HuH-7 (cell line): ENCODE measurements at regions not wholly inside any gene's neighbourhood (a gene's known extent, or its start where the extent isn't known, plus 50 kb on each side); places are given as distances from the start of the nearest gene placed in this dataset.
"Not testable (repeated sequence)": the region's sequence is repeated elsewhere in the genome, so short reads cannot be mapped to it uniquely, and the experiment has no call there.

Source experiments
- DNase-seq: peaks from one replicate; pipeline ENCODE4 v3.0.0; 2011; ENCODE audit warnings: low spot score

DNA sequence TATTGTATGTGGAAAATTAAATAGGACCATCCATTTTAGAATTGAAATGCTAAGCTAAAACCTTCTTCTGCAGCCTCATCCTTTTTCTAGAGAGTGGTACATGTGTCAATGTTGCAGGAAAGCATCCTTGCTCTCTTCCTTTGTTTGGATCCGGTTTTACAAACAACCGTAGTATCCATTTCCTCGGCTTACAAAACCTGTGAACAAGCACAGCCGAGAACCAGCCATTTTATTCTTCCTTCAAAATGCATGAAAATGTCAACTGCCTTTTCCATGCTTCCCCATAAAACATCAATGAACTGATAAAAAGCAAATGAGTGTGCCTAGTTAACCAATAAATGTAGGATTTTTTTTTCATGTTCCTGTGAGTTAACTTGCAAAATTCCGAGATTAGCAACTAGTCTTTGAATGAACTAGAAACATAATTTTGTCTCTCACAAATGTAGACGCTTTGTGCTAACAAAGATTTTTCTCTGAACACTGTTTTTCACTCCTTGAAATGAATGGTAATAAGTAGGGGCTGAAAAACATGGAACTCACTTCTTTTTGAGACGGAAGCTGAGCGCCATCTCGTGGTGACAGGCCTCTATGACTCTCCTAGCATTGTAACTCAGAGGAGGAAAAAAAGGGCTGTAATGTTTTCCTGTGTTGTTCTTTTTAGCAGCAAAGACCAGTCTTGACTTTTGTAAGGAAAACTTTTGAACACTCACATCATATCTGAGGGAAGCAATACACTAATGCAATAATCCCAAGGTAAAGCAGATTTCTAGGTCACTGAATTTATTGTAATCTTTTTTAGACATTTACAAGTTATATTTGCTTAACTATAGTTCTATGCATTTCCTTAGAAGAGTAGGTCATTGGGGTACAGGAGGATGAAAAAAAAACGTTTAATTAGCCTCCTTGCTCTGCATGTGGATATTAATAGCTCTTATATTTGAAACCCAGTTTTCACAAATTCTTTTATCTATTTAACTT lies 157.4 kb upstream of the FOXG1 start:
- DNase-seq, result peak; percentile 4

DNA sequence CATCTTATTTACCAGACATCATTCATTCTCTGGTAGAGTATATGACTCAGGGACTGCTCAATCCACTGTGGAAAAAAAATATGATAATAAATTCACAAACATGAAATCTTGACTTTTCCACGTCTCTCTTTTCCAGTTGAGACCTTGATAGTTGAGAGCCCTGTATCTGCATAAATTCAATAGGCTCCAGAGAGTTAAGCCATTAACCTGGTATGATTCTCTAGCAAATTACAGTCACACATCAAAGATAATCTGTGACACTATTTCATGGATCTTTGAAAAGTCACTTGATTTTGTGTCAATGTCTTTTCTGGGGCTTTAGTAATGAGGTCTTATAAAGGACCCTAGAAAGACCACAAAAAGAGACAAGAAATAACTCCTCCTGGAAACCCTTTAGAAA lies 154.2 kb upstream of the FOXG1 start:
- DNase-seq, result no peak

DNA sequence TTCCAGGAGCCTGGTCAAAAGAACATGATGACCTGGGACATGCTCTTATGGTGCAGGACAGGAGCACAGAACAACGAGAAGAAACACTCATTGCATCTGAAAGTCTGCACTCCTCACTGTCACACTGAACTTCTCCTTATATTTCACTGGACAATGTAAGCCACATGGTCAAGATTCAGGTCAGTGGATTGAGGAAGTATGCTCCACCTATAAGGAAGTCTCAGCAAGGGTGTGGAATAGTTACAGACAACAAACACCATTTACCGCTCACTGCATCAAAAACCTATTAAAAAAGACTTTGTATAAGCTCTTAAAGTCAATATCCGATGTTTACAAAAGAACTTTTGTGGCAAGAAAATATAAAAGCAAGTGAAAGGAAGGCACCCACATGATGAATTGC lies 153.1 kb upstream of the FOXG1 start:
- no peak for DNase-seq

DNA sequence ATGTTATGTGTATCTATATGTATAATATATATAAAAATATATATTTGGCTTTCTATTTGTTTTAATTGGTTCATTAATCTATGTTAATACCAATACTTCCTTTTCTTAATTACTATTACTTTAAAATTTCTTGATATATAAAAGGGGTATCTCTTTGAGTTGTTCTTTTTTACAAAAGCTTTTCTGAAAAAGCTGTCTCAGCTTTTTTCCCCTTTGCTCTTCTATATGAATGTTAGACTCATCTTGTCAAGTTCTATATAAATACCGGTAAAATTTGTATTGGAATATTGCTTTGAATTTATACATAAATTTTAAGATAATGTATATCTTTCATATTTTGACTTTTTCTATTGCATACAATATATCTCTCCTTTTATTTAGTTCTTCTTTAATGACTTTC lies 139.8 kb upstream of the FOXG1 start:
- DNase-seq, result no peak

DNA sequence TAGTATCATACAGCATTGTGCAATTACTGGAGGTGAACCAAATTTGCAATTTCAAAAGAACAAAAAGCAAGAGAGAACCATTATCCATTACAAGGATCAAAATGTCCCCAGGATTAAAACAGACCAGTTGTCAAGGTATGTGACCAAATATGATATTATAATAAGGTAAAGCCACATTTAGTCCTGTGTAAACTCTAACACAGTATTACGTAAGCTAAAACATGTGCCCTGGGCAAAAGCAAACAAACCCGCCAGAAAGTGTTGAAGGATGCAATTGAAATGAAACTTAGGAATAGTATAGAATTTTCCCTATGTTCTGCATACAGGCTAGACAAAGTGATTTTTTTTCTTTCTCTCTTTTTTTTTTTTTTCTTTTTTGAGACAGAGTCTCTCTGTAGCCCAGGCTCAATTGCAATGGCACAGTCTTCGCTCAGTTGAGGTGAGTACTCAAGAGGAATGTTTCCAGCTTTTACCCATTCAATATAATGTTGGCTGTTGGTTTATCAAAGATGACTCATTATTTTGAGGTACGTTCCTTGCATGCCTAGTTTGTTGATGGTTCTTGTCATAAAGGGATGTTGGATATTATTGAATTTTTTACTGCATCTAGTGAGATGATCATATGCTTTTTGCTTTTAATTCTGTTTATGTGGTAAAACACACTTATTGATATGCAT lies 137.1 kb upstream of the FOXG1 start:
- no peak for DNase-seq

DNA sequence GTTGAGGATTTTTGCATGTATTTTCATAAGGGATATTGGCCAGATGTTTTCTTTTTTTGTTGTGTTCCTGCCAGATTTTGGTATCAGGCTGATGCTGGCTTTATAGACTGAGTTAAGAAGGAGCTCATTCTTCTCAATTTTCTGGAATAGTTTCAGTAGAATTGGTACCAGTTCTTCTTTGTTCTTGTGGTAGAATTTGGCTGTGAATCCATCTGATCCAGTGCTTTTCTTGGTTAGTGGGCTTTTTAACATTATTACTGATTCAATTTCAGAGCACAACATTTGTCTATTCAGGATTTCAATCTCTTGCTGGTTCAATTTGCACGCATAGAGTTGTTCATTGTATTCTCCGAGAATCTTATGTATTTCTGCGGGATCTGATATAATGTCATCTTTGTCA lies 136.5 kb upstream of the FOXG1 start:
- no peak for DNase-seq

DNA sequence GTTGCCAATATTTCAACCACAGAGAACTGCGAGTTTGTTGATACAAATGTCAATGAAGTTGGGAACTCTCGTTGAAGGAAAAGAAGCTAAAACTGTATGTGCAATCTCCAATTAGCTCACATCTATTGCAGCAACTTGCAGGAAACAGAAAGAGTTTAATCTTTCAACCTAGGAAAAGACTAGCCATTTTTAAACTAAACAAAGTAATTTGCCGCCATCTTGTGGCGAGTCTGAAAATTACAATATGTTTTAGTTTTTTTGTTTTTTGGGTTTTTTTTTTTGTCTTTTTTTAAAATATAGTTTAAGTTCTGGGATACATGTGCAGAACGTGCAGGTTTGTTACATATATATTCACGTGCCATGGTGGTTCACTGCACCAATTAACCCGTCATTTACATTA lies 131.2 kb upstream of the FOXG1 start:
- peak; percentile 11 for DNase-seq

DNA sequence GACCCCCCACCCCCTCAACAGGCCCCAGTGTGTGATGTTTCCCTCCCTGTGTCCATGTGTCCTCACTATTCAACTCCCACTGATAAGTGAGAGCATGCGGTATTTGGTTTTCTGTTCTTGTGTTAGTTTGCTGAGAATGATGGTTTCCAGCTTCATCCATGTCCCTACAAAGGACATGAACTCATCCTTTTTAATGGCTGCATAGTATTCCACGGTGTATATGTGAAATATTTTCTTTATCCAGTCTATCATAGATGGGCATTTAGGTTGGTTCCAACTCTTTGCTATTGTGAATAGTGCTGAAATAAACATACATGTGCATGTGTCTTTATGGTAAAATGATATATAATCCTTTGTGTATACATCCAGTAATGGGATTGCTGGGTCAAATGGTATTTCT lies 130.8 kb upstream of the FOXG1 start:
- not testable (repeated sequence) for DNase-seq

DNA sequence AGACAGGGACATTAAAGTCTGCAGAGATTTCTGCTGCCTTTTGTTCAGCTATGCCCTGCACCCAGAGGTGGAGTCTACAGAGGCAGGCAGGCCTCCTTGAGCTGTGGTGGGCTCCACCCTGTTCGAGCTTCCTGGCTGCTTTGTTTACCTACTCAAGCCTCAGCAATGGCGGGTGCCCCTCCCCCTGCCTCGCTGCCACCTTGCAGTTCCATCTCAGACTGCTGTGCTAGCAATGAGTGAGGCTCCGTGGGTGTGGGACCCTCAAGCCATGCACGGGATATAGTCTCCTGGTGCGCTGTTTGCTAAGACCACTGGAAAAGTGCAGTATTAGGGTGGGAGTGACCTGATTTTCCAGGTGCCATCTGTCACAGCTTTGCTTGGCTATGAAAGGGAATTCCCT lies 125.4 kb upstream of the FOXG1 start:
- DNase-seq, result not testable (repeated sequence)

DNA sequence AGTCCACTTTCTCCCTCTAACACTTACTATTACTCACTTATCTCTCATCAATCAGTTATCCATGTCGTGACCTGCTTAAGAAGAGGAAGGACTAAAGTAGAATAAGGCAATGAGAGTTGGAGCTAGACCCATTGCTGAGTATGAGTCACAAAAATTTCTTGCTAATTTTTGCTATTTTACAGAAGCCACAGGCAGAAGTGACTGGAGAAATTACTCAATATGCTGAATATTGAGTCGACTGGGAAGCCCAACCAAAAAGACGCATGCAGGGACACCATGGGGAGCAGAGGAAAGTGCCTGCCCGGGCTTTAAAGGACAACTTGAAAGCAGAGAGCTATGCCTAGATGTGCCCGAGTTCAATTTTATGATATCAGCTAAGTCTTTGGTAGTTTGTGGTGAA lies 115.4 kb upstream of the FOXG1 start:
- DNase-seq, result no peak

DNA sequence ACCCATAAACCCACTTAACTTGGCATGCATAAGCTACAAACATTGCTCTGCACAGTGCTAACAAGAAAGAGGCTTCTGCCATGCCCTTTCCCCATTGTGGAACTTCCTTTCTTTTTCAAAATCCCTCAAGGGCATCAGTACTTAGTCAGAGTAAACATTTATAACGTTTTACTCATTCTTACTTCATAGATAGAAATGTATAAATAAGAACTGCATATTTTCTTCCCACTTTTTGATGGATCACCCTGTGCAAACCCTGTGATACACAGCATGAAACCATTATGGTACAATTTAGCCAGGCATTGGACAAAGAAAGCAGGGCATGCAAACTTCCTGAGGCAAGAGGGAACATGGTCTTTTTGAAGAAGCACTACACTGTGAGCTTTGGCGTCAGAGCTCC lies 113.8 kb upstream of the FOXG1 start:
- no peak for DNase-seq

DNA sequence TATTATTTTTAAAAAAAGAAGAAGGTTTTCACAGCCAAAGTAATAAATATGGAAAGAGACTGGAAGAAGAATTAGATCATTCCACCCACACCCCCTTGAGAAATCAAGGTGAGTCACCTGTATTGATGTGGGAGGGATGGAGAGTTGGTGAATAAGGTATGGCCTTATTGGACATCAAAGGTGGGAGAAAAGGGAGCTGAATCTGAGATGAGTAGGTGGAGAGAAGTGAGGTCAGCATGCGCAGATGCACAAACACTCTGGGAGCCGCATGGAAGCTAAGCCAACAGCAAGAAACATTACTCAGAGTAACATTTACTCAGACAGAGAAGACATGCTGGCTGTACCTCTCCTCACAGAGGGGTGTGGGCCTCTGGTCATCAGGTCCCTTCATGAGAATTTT lies 113.1 kb upstream of the FOXG1 start:
- DNase-seq, result no peak

DNA sequence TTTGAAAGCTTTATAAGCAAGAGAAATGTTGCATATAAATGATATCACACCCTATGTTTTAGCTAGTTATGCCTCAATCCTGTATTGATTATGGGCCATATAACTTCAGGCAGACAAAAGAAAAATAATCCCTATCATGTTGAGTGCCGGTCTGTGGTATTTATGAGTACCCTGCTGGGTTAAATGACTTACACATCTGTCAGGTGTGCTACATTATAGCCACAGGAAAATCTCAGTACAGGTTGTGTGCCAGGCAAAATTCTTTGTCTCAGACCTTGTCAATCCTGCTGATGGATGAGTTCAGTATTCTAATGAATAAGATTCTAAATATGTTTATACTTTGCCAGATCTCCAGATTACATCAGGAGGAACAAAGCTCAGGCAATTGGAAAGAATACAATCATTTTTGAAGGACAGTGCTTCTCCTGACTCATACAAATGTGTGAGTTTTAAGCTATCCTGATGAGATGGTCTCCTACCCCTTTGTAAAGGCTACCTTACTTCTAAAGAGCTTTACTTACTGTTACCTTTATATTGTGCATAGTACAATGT lies 109.8 kb upstream of the FOXG1 start:
- no peak for DNase-seq

DNA sequence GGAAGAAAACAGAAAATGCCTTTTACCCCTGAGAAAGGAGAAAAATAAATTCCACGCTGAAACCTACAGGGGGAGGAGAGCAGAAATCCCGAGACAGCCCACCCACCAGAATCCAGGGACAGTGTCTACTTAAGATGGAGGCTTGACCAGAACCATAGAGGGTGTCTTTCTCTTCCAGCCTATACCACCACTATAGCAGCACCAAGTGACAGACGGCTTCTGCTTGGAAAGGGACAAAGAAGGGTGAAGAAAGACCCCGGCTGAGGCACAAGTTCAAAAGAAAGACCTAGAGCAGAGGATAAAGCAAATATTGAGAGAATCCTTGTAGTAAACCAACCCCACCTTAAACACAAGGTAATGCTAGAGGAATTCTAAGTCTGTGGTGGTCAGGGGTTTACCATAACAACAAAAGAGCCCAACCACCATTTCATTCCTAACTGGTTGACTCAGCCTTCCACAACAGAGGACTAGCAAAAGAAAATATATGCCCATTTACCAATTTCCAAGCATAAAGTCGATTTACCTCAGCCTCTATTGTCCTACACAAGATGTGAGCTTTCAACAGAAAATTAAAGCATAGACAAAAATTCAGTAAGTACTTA lies 105.3 kb upstream of the FOXG1 start:
- DNase-seq, result no peak

DNA sequence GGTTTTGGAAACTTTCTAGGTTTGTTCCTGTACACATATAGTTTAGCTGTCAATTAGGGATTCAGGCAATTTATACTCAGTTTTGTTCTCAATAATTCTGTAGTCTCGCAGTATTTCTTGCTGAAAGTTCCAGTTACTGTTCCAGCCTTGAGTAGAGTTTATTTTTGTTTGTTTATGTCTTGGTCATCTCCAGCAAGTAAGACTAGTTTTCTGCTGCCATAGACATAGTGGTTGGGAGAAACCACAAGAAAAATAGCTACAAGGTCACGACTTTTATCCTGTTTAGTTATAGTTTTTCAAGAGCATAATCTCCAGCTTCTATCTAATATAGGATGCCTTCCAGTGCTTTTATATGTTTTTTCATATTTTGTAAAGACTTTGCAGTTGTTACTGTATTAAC lies 99.6 kb upstream of the FOXG1 start:
- no peak for DNase-seq

DNA sequence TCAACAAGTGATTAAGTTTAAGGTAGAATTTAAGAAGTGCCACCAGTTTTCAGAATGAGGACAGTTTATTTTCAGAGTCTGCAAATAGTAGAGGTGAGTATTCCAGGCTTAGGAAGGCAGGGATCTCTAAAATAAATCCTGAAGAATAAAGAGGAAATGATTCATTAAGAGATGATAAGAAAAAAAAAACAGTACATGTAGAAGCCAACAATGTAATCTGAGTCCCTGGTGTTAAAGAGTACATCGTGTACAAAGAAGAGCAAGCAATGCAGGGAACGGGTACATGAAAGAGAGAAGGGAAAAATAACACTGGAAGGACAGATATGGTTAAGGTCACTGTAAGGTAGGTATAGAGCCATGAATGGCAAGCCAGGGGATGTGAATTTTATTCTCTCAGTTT lies 95.2 kb upstream of the FOXG1 start:
- DNase-seq, result no peak

DNA sequence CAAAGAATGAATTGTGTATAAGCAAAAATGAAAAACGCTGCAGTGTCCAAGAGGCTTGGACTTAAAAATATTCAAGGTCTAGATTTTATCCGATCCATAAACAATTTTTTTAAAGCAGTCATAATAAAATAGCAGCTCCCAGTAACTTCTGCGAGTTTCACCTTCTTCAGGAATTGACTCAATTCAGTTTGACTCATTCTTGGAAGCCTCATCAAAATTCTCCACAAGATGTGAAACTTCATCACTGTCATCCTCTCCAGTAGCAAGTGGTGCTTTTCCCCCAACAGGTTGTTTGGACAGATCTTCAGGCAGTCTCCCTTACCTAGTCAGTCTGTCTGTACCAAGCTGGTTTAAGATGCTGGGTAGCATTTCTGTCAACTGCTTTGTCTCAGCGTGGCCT lies 93.5 kb upstream of the FOXG1 start:
- DNase-seq, result no peak

DNA sequence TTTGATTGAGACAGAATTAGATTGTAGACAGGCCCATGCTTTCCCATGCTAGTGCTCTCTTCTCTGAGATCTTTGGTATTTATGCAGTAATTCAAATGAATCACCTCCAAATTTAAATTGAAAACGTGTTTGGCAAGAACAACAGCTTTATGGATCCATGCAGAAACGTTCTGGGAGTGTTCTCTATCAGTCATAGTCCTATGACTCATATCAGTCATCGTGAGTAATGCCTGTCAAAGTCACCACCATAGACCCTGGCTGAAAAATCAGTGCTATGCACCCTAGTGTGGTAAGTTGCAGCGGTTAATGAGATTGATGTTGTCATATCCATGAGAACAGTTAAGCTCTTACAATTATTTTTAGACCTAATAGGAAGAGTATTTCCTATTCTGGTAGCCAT lies 90.1 kb upstream of the FOXG1 start:
- DNase-seq, result no peak

DNA sequence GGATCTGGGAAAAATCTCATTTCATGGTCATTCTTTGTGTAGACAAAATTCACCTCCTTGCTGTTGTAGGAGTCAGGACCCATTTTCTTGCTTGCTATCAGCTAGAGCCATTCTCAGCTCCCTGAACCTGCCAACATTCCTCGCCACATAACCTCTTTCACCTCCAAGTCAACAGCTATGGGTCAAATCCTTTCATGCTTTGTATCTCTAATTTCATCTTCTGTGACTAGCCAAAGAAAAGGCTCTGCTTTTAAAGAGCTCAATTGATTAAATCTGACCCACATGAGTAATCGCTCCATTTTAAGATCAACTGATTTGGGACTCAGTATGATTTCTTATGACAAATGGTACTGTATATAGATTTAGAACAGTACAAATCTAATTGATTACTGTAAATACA lies 89.2 kb upstream of the FOXG1 start:
- no peak for DNase-seq

DNA sequence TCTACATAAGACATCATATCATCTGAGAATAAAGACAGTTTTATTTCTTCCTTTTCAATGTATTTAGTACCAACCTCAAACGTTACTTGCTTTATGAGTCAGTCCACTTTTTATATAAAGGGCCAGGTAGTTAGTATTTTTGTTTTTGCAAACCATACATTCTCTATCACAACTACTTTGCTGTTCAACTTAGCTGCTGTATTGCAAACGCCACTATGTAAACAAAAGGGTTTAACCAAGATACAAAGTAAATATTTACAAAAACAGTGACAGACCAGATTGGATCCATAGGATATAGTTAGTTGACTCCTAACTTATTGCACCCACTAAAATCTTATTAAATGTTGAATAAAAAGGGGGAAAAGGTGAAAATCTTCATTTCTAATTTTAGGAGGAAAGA lies 87.7 kb upstream of the FOXG1 start:
- no peak for DNase-seq

DNA sequence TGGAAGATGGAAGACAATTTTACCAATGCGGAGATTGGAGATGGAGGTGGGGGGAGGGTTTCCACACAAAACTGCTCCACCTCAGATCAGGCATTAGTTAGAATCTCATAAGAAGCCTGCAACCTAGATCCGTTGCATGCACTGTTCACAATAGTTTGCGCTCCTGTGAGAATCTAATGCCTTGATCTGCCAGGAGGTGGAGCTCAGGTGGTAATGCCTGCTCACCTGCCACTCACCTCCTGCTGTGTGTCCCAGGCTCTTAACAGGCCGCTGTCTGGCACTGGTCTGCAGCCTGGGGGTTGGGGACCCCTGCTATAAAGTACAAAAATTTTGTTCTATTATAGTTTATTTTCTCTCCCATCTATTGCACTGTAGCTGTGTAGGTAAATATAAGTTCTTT lies 84.9 kb upstream of the FOXG1 start:
- DNase-seq, result no peak

DNA sequence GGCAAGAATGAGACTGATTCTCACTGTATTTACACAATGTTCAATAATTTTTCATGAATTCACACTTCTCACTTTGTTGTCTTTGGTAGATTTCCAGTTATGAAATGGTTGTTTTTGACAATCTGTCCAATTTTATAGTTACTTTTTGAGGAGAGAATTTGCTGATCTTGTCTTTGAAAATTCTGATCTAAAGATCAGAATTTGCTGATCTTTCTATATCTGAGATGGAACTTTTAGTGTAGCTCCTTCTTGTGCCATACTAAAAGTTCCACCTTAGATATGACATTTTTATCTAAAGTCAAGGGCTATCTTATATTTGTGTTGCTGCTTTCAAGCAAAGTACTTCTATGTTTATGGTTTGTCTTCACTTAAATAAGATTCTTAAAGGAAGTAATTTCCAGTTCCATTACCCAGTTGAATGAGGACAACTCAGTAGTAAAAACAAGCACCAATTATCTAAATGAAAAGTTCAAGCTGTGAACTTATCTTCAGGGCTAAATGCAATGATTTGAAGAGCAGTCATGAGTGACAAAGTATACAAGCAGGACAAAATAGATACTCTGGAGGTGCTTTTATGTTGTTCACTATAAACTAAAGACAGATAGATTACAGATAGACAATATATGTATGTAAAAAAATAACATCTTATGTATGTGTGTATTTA lies 76.4 kb upstream of the FOXG1 start:
- no peak for DNase-seq
